HG03066 (cell line): ENCODE measurements at regions not wholly inside any gene's neighbourhood (a gene's known extent, or its start where the extent isn't known, plus 50 kb on each side); places are given as distances from the start of the nearest gene placed in this dataset.

Experiments
- ATAC-seq: cut with Tn5 transposase; IDR thresholded peaks from one replicate; pipeline ENCODE4 v1.9.1; 2021; ENCODE audit warnings: low read depth; ENCODE audit not compliant: unreplicated experiment

DNA sequence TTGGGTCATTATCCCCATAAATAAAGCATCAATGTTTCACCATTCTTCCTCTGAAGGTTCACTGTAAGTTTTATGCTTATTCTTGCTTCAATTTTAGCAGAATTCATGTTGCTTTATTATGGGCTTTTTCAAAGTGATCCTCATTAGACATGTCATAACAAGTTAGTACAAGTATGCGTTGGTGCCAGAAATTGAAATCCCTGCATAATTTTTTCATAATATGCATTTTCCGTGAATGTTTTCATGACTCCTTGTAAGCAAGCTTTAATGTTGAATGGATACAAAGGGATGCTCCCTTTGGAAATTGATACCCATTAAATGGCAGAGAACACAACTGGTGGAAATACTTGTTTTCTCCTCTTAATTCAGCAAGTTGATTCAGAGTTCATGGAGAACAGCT is 179.7 kb downstream of the ST6GAL2 start:
- no peak for ATAC-seq

- no peak for ATAC-seq
These were observed 177.8 kb downstream of the ST6GAL2 start for GRCh38 chr2:106708209-106708608.

- no peak for ATAC-seq
These were observed 176.7 kb downstream of the ST6GAL2 start for GRCh38 chr2:106709229-106709628.

GRCh38 chr2:106719222-106719621 is 166.7 kb downstream of the ST6GAL2 start:
- ATAC-seq = no peak

- ATAC-seq = no peak
These were observed 165.9 kb downstream of the ST6GAL2 start for GRCh38 chr2:106720026-106720425.

- ATAC-seq = no peak
These were observed 161.6 kb downstream of the ST6GAL2 start for GRCh38 chr2:106724301-106724794.

DNA sequence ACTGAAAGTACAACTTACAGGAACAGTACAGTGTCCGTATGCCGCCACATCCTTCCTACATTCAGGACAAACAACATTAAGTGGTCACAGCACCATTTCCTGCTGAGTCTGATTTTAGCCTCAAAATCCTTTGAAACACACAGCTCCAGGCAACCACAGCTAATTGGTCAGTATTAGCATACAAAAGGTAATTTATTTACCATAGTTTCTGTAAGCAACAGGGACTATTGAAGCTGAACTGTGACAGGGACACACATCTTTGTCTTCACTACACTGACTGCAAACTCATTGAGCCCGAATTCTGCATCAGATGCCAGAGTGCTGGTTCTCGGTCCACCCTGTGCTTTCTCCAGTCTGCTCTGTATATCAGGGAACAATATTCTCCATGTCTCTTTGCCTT is 151.8 kb downstream of the ST6GAL2 start:
- no peak for ATAC-seq

- no peak for ATAC-seq
These were observed 150.2 kb downstream of the ST6GAL2 start for GRCh38 chr2:106735807-106736206.

DNA sequence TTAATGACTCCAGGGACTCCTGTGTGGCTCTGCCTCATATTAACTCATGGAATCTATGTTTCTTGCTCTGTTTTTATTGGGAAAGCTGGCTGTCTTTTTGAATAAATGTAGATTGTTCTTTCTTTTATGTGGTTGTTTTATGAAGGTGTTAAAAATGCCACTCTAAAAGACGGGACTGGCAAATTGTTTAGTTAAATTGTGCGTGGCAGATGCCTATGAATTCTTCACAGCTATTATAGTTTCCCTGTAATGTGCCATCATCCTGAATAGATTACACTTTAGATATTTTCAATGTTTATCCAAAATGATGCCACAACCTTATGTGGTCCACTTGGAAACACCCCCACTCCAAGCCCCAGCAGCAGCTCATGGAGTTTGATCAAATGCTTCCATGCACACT is 149.7 kb downstream of the ST6GAL2 start:
- ATAC-seq = no peak

GRCh38 chr2:106745468-106745867 is 140.5 kb downstream of the ST6GAL2 start:
- ATAC-seq = no peak

DNA sequence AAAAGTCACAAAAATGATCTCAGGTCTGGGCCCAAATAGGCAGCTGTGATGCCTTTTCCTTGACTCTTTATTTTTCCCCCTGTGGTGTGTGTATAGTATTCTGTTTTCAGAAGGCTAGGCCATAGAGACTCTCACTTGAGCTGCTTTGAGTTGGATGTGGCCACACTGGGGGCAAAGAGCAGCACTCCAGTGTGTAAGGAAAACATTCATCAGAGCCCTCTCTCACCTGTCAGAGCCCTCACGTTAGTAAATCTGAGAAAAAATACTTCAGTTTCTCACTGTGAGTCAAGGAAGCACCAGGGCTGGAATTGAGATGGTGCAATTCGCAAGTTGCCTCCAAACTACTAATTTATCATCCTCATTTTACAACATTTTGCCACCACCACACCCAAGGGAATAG is 136.1 kb downstream of the ST6GAL2 start:
- ATAC-seq = no peak
